ENCODE measurements at regions not wholly inside any gene's neighbourhood (a gene's known extent, or its start where the extent isn't known, plus 50 kb on each side); places are given as distances from the start of the nearest gene placed in this dataset.
"Not testable (repeated sequence)": the region's sequence is repeated elsewhere in the genome, so short reads cannot be mapped to it uniquely, and the experiment has no call there.

- not testable (repeated sequence) for DNase-seq
These were observed 862.0 kb downstream of the KCNJ2 start for GRCh38 chr17:71031286-71031685.

- no peak for DNase-seq
These were observed 863.5 kb downstream of the KCNJ2 start for GRCh38 chr17:71032746-71033273.

GRCh38 chr17:71033336-71033735 is 864.0 kb downstream of the KCNJ2 start:
- DNase-seq: no peak

- DNase-seq: no peak
These were observed 865.9 kb downstream of the KCNJ2 start for GRCh38 chr17:71035226-71035625.

- no peak for DNase-seq
These were observed 868.1 kb downstream of the KCNJ2 start for GRCh38 chr17:71037386-71037785.

- no peak for DNase-seq
These were observed 870.1 kb downstream of the KCNJ2 start for GRCh38 chr17:71039391-71039790.

GRCh38 chr17:71052971-71053370 is 883.6 kb downstream of the KCNJ2 start:
- DNase-seq: no peak

- no peak for DNase-seq
These were observed 885.8 kb downstream of the KCNJ2 start for GRCh38 chr17:71055128-71055527.

- no peak for DNase-seq
These were observed 888.1 kb downstream of the KCNJ2 start for GRCh38 chr17:71057448-71057847.

GRCh38 chr17:71057938-71058337 is 888.6 kb downstream of the KCNJ2 start:
- DNase-seq: no peak

- no peak for DNase-seq
These were observed 893.8 kb downstream of the KCNJ2 start for GRCh38 chr17:71063127-71063526.

GRCh38 chr17:71063559-71063958 is 894.2 kb downstream of the KCNJ2 start:
- DNase-seq: no peak

- no peak for DNase-seq
These were observed 898.5 kb downstream of the KCNJ2 start for GRCh38 chr17:71067669-71068407.

- DNase-seq: no peak
These were observed 899.0 kb downstream of the KCNJ2 start for GRCh38 chr17:71068408-71068750.

GRCh38 chr17:71071041-71071440 is 901.7 kb downstream of the KCNJ2 start:
- no peak for DNase-seq

GRCh38 chr17:71071837-71072236 is 902.5 kb downstream of the KCNJ2 start:
- no peak for DNase-seq

- no peak for DNase-seq
These were observed 911.6 kb downstream of the KCNJ2 start for GRCh38 chr17:71080937-71081336.

- no peak for DNase-seq
These were observed 912.3 kb downstream of the KCNJ2 start for GRCh38 chr17:71081666-71082065.

GRCh38 chr17:71084219-71084618 is 914.9 kb downstream of the KCNJ2 start:
- no peak for DNase-seq

GRCh38 chr17:71084838-71085237 is 915.5 kb downstream of the KCNJ2 start:
- no peak for DNase-seq

GRCh38 chr17:71085238-71086033 is 916.1 kb downstream of the KCNJ2 start:
- DNase-seq: no peak

- DNase-seq: no peak
These were observed 920.1 kb downstream of the KCNJ2 start for GRCh38 chr17:71089431-71089830.

- no peak for DNase-seq
These were observed 928.7 kb downstream of the KCNJ2 start for GRCh38 chr17:71098071-71098470.

All from right kidney (tissue), 1 donor.